ENCODE measurements at regions not wholly inside any gene's neighbourhood (a gene's known extent, or its start where the extent isn't known, plus 50 kb on each side); places are given as distances from the start of the nearest gene placed in this dataset.

GRCh38 chr5:54645882-54646355 lies 128.4 kb downstream of the SNX18 start:
- Histone ChIP-seq H3K9me3 (ENCODE audit: control insufficient read depth in 4 of 4, insufficient read depth in 3 of 4, low read length in 3 of 4) (no peaks in the 10 kb centered on the region), H3K4me3 (no peak overlapping the region), H3K27me3 (ENCODE audit: control insufficient read depth in 3 of 3, insufficient read depth in 3 of 3, low read length in 2 of 3) (peaks cover 0 to 3% (median 0%) of the 10 kb centered on the region in 3 donors), H3K4me1 (ENCODE audit: control insufficient read depth in 5 of 5, insufficient read depth in 5 of 5, low read length in 5 of 5) (peaks cover 3 to 30% (median 17%) of the 10 kb centered on the region in 5 donors), H3K9ac (ENCODE audit: insufficient read depth in 1 of 2, low read length in 2 of 2) (no peak overlapping the region), H3K27ac (ENCODE audit: low read depth in 1 of 2, low read length in 1 of 2) (peak overlapping the region; percentile 72 to 87), H3K36me3 (ENCODE audit: control insufficient read depth in 4 of 4, insufficient read depth in 4 of 4, low read length in 4 of 4) (no peaks in the 10 kb centered on the region)
- peak in 2 of 3 donors; percentile 44 to 55 for DNase-seq
- 54 to 55% methylated on average over 2 of the region's 2 CpGs for WGBS, 2 donors
- ATAC-seq (ENCODE audit: insufficient read depth, low FRiP score) = peak; percentile 7
- TF ChIP-seq CTCF (IDR thresholded peaks at IDR 0.05; ENCODE audit: control extremely low read depth, extremely low read depth) = no peak

GRCh38 chr5:54644226-54644625 lies 126.7 kb downstream of the SNX18 start:
- no peak for TF ChIP-seq CTCF (IDR thresholded peaks at IDR 0.05; ENCODE audit: control extremely low read depth, extremely low read depth)
- Histone ChIP-seq H3K27ac (ENCODE audit: low read depth in 1 of 2, low read length in 1 of 2) (no peak overlapping the region), H3K4me3 (no peak overlapping the region), H3K9me3 (ENCODE audit: control insufficient read depth in 4 of 4, insufficient read depth in 3 of 4, low read length in 3 of 4) (no peaks in the 10 kb centered on the region), H3K9ac (ENCODE audit: insufficient read depth in 1 of 2, low read length in 2 of 2) (no peak overlapping the region), H3K36me3 (ENCODE audit: control insufficient read depth in 4 of 4, insufficient read depth in 4 of 4, low read length in 4 of 4) (no peaks in the 10 kb centered on the region), H3K4me1 (ENCODE audit: control insufficient read depth in 5 of 5, insufficient read depth in 5 of 5, low read length in 5 of 5) (peaks cover 3 to 30% (median 17%) of the 10 kb centered on the region in 5 donors), H3K27me3 (ENCODE audit: control insufficient read depth in 3 of 3, insufficient read depth in 3 of 3, low read length in 2 of 3) (peaks cover 0 to 3% (median 0%) of the 10 kb centered on the region in 3 donors)
- 81 to 82% methylated on average over 4 of the region's 4 CpGs for WGBS, 2 donors
- DNase-seq = no peak
- no peak for ATAC-seq (ENCODE audit: insufficient read depth, low FRiP score)

- no peaks in the 10 kb centered on the region for H3K9me3 ChIP-seq (ENCODE audit: control insufficient read depth in 4 of 4, insufficient read depth in 3 of 4, low read length in 3 of 4)
- no peak overlapping the region for H3K9ac ChIP-seq (ENCODE audit: insufficient read depth in 1 of 2, low read length in 2 of 2)
- ATAC-seq (ENCODE audit: insufficient read depth, low FRiP score) (no peak), DNase-seq (peak in 2 of 3 donors; percentile 52 to 79)
- peaks cover 0 to 3% (median 0%) of the 10 kb centered on the region in 3 donors for H3K27me3 ChIP-seq (ENCODE audit: control insufficient read depth in 3 of 3, insufficient read depth in 3 of 3, low read length in 2 of 3)
- no peak overlapping the region for H3K27ac ChIP-seq (ENCODE audit: low read depth in 1 of 2, low read length in 1 of 2)
- peaks cover 3 to 31% (median 17%) of the 10 kb centered on the region in 5 donors for H3K4me1 ChIP-seq (ENCODE audit: control insufficient read depth in 5 of 5, insufficient read depth in 5 of 5, low read length in 5 of 5)
- H3K36me3 ChIP-seq (ENCODE audit: control insufficient read depth in 4 of 4, insufficient read depth in 4 of 4, low read length in 4 of 4) = no peaks in the 10 kb centered on the region
- 27 to 42% methylated on average over 4 of the region's 4 CpGs for WGBS, 2 donors
- TF ChIP-seq CTCF (IDR thresholded peaks at IDR 0.05; ENCODE audit: control extremely low read depth, extremely low read depth) = no peak
- no peak overlapping the region for H3K4me3 ChIP-seq
These were observed 126.1 kb downstream of the SNX18 start for GRCh38 chr5:54643685-54644106.

GRCh38 chr5:54639621-54640020 lies 122.1 kb downstream of the SNX18 start:
- ATAC-seq (ENCODE audit: insufficient read depth, low FRiP score) = no peak
- H3K4me1 ChIP-seq (ENCODE audit: control insufficient read depth in 5 of 5, insufficient read depth in 5 of 5, low read length in 5 of 5) = peaks cover 0 to 23% (median 7%) of the 10 kb centered on the region in 5 donors

More at GRCh38 chr5:54639621-54640020, 122.1 kb downstream of the SNX18 start:
- TF ChIP-seq CTCF (IDR thresholded peaks at IDR 0.05; ENCODE audit: control extremely low read depth, extremely low read depth) = no peak
- no peaks in the 10 kb centered on the region for H3K9me3 ChIP-seq (ENCODE audit: control insufficient read depth in 4 of 4, insufficient read depth in 3 of 4, low read length in 3 of 4)
- WGBS, 2 donors = 76 to 89% methylated on average over 5 of the region's 5 CpGs
- H3K27me3 ChIP-seq (ENCODE audit: control insufficient read depth in 3 of 3, insufficient read depth in 3 of 3, low read length in 2 of 3) = peaks cover 0 to 3% (median 0%) of the 10 kb centered on the region in 3 donors
- H3K4me3 ChIP-seq = no peak overlapping the region
- no peaks in the 10 kb centered on the region for H3K36me3 ChIP-seq (ENCODE audit: control insufficient read depth in 4 of 4, insufficient read depth in 4 of 4, low read length in 4 of 4)
- DNase-seq = no peak
- no peak overlapping the region for H3K9ac ChIP-seq (ENCODE audit: insufficient read depth in 1 of 2, low read length in 2 of 2)
- H3K27ac ChIP-seq (ENCODE audit: low read depth in 1 of 2, low read length in 1 of 2) = no peak overlapping the region

All from lung (tissue), 11 donors.